MM.1S (cell line): ENCODE measurements at regions not wholly inside any gene's neighbourhood (a gene's known extent, or its start where the extent isn't known, plus 50 kb on each side); places are given as distances from the start of the nearest gene placed in this dataset.

Source experiments
- DNase-seq: peaks from one replicate; pipeline ENCODE4 v3.0.0-alpha.2; 2015
- H2AFZ ChIP-seq: fragments of 300-600 bp; sonication (generic); 2 replicates; pipeline ENCODE4 v1.6.0; 2016; ENCODE audit warnings: antibody characterized with exemption, low read length
- H3F3A ChIP-seq: fragments of 300-600 bp; sonication (generic); 2 replicates; pipeline ENCODE4 v1.6.1; 2016; ENCODE audit warnings: mild to moderate bottlenecking, antibody characterized with exemption, low read length, moderate library complexity, mixed read lengths; ENCODE audit not compliant: insufficient read depth
- H3K27ac ChIP-seq: fragments of 300-600 bp; sonication (generic); 2 replicates; pipeline ENCODE4 v1.5.1; 2016; ENCODE audit warnings: mild to moderate bottlenecking, low read length
- H3K27me3 ChIP-seq: fragments of 300-600 bp; sonication (generic); replicated peaks from 2 replicates; pipeline ENCODE4 v1.6.0; 2016; ENCODE audit warnings: low read length; ENCODE audit not compliant: insufficient read depth
- H3K36me3 ChIP-seq: fragments of 300-600 bp; sonication (generic); replicated peaks from 2 replicates; pipeline ENCODE4 v1.6.1; 2016; ENCODE audit warnings: mild to moderate bottlenecking, low read length, mixed read lengths; ENCODE audit not compliant: insufficient read depth
- H3K4me1 ChIP-seq: fragments of 300-600 bp; sonication (generic); 2 replicates; pipeline ENCODE4 v1.6.1; 2016; ENCODE audit warnings: low read length, mixed read lengths
- H3K4me2 ChIP-seq: fragments of 300-600 bp; sonication (generic); 2 replicates; pipeline ENCODE4 v1.6.0; 2016; ENCODE audit warnings: low read depth, low read length
- H3K4me3 ChIP-seq: fragments of 300-600 bp; sonication (generic); 2 replicates; pipeline ENCODE4 v1.5.1; 2016; ENCODE audit warnings: low read length, mixed read lengths
- H3K79me2 ChIP-seq: fragments of 300-600 bp; sonication (generic); 2 replicates; pipeline ENCODE4 v1.6.1; 2016; ENCODE audit warnings: mixed run types, low read length, mixed read lengths
- H3K9ac ChIP-seq: fragments of 300-600 bp; sonication (generic); 2 replicates; pipeline ENCODE4 v1.6.1; 2016; ENCODE audit warnings: low read length, mixed read lengths
- H3K9me2 ChIP-seq: fragments of 300-600 bp; sonication (generic); replicated peaks from 2 replicates; pipeline ENCODE4 v1.6.1; 2016; ENCODE audit warnings: mild to moderate bottlenecking, low read length, mixed read lengths; ENCODE audit not compliant: insufficient read depth
- H3K9me3 ChIP-seq: fragments of 300-600 bp; sonication (generic); replicated peaks from 2 replicates; pipeline ENCODE4 v1.6.1; 2016; ENCODE audit warnings: mild to moderate bottlenecking, low read length, mixed read lengths; ENCODE audit not compliant: insufficient read depth
- H4K20me1 ChIP-seq: fragments of 300-600 bp; sonication (generic); 2 replicates; pipeline ENCODE4 v1.6.1; 2016; ENCODE audit warnings: mild to moderate bottlenecking, low read length, moderate library complexity, mixed read lengths; ENCODE audit not compliant: insufficient read depth
- EZH2 ChIP-seq: fragments of 300-600 bp; sonication (generic); optimal IDR thresholded peaks from 2 replicates; pipeline ENCODE3; 2017; ENCODE audit warnings: low read depth, mild to moderate bottlenecking, antibody characterized with exemption, low read length, mixed read lengths
- EZH2phosphoT487 ChIP-seq: fragments of 300-600 bp; sonication (generic); IDR thresholded peaks from 2 replicates; pipeline ENCODE4 v1.6.1; 2018; ENCODE audit warnings: antibody characterized with exemption, low read length
- TF ChIP-seq, protein P1 (sequence below): fragments of 300-600 bp; sonication (generic); IDR thresholded peaks from 2 replicates; pipeline ENCODE4 v1.5.1; 2016; ENCODE audit warnings: antibody characterized with exemption, low read length, mixed read lengths

DNA sequence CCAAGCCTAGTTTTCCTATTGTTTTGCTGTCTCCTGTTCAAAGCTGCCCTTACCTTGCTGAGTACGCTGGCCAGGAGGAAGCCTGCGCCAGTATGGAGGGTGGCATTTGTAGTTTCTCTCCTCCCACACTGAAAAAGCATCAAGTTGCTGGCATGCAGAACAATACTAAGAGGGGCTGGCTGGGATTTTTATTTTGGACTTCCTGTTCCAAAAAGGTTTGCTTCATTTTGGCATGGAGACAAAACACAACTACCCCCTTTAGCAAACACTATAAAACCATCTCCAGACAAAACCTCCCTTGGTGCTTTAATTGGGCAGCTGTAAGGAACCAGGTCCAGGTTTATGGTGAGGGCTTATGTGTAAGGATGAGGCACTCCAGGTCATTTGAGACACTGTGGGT, 457.6 kb downstream of the PDCD6IP start:
- no peaks in the 10 kb centered on the region for H3F3A ChIP-seq
- H3K4me2 ChIP-seq, result no peak overlapping the region
- no peaks in the 10 kb centered on the region for H3K36me3 ChIP-seq
- no peak overlapping the region for H2AFZ ChIP-seq
- H3K9me3 ChIP-seq, result no peaks in the 10 kb centered on the region
- H3K27me3 ChIP-seq, result no peaks in the 10 kb centered on the region
- no peaks in the 10 kb centered on the region for H3K9me2 ChIP-seq
- DNase-seq, result no peak
- H3K4me1 ChIP-seq, result peaks cover 3% of the 10 kb centered on the region; the same call in 1 of the 2 replicates
- TF ChIP-seq, protein P1, sequence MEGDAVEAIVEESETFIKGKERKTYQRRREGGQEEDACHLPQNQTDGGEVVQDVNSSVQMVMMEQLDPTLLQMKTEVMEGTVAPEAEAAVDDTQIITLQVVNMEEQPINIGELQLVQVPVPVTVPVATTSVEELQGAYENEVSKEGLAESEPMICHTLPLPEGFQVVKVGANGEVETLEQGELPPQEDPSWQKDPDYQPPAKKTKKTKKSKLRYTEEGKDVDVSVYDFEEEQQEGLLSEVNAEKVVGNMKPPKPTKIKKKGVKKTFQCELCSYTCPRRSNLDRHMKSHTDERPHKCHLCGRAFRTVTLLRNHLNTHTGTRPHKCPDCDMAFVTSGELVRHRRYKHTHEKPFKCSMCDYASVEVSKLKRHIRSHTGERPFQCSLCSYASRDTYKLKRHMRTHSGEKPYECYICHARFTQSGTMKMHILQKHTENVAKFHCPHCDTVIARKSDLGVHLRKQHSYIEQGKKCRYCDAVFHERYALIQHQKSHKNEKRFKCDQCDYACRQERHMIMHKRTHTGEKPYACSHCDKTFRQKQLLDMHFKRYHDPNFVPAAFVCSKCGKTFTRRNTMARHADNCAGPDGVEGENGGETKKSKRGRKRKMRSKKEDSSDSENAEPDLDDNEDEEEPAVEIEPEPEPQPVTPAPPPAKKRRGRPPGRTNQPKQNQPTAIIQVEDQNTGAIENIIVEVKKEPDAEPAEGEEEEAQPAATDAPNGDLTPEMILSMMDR, result no peak
- TF ChIP-seq EZH2 (no peak), EZH2phosphoT487 (no peak)
- no peaks in the 10 kb centered on the region for H4K20me1 ChIP-seq
- H3K4me3 ChIP-seq, result no peak overlapping the region
- H3K79me2 ChIP-seq, result no peaks in the 10 kb centered on the region
- H3K9ac ChIP-seq, result no peak overlapping the region
- H3K27ac ChIP-seq, result no peak overlapping the region

DNA sequence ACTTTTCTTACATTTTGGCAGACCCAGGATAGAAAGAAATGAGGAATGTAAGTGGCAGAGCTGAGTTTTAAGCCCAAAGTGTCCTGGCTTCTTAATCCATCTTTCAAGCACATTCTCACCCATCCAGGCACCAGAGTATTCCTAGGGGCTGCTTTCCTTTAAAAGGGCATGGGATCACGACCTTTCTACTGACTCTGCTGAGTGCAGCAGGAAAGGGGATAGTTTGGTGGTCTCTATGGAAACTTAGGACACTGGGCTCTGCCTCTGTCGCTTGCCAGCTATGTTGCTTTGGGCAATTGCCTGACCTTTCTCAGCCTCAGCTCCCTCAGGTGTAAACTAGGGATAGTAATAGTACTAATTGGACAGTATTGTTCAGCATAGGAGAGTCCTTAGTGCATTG, 458.4 kb downstream of the PDCD6IP start:
- no peak overlapping the region for H2AFZ ChIP-seq
- no peaks in the 10 kb centered on the region for H3K79me2 ChIP-seq
- no peaks in the 10 kb centered on the region for H4K20me1 ChIP-seq
- peaks cover 11% of the 10 kb centered on the region for H3K4me1 ChIP-seq
- H3K9me3 ChIP-seq, result no peaks in the 10 kb centered on the region
- H3K27ac ChIP-seq, result no peak overlapping the region
- H3K9me2 ChIP-seq, result no peaks in the 10 kb centered on the region
- no peaks in the 10 kb centered on the region for H3K36me3 ChIP-seq
- no peak for DNase-seq
- no peak overlapping the region for H3K9ac ChIP-seq
- H3K4me3 ChIP-seq, result no peak overlapping the region
- H3K27me3 ChIP-seq, result no peaks in the 10 kb centered on the region
- TF ChIP-seq, protein P1, result no peak
- TF ChIP-seq EZH2phosphoT487, result no peak
- TF ChIP-seq EZH2, result no peak
- H3F3A ChIP-seq, result no peaks in the 10 kb centered on the region
- no peak overlapping the region for H3K4me2 ChIP-seq

DNA sequence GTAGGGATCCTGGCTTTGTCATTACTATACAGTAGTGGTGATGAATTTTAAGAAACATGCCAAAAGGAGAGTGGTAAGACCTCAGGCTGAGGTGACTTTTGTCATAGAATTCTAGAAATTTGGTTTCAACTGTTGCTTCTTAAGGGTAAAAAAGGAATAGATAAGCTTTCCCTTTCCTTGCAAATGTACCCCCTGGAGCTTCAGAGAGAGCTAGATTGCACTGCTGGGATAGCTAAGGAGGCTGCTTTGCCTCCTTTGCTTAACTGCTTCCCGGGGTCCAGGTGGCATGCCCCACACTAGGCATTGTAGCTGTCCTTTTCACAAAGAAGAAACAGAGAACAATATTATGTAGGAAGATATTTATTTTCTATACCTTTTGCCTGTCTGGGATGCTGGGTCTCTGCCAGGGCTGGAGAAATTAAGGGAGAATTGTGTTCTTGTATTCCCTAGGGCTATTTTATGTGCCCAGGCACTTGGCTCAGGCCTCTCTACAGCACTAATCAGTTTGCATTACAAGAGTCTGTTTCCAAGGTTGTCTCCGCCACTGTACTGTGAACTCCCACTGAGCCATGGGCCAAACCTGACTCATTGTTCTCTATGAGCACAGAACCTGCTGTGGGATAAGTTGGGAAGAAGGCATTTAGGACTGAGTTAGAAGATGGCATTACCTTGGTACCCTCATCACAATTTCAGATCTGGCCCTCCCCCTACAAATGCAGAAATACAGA, 460.0 kb downstream of the PDCD6IP start:
- no peaks in the 10 kb centered on the region for H3K79me2 ChIP-seq
- peaks cover 26% of the 10 kb centered on the region for H3K4me1 ChIP-seq
- TF ChIP-seq EZH2, result no peak
- TF ChIP-seq, protein P1, result no peak
- H3K27ac ChIP-seq, result no peak overlapping the region
- H3K27me3 ChIP-seq, result no peaks in the 10 kb centered on the region
- H3K4me3 ChIP-seq, result no peak overlapping the region
- H3K36me3 ChIP-seq, result no peaks in the 10 kb centered on the region
- no peak overlapping the region for H3K9ac ChIP-seq
- H3K4me2 ChIP-seq, result no peak overlapping the region
- no peaks in the 10 kb centered on the region for H3K9me2 ChIP-seq
- H2AFZ ChIP-seq, result no peak overlapping the region
- H3K9me3 ChIP-seq, result no peaks in the 10 kb centered on the region
- no peaks in the 10 kb centered on the region for H4K20me1 ChIP-seq
- H3F3A ChIP-seq, result no peaks in the 10 kb centered on the region
- DNase-seq, result no peak
